PC-9 (cell line): ENCODE measurements at regions not wholly inside any gene's neighbourhood (a gene's known extent, or its start where the extent isn't known, plus 50 kb on each side); places are given as distances from the start of the nearest gene placed in this dataset.

Experiments used
- BruUV-seq: library from RNA; stranded (reverse); fragments of 400-500 nt; replicated peaks from 2 replicates; lab custom pipeline; 2021; lab: Mats Ljungman, UMichigan
- CTCF ChIA-PET: fragments of 300-600 bp; sonication (Branson Sonifier 250); formaldehyde crosslinking; loops from one replicate; lab custom pipeline; 2022; ENCODE audit warnings: antibody characterized with exemption; lab: Charles Lee
- POLR2A ChIA-PET: fragments of 300-600 bp; sonication (Branson Sonifier 250); formaldehyde crosslinking; loops from one replicate; lab custom pipeline; 2022; ENCODE audit warnings: antibody characterized with exemption; ENCODE audit not compliant: unreplicated experiment; lab: Charles Lee
- DNase-seq, 2 experiments: peaks; one replicate each; pipeline versions ENCODE4 v3.0.0 to v3.0.0-alpha.2; 2015 to 2022; ENCODE audit warnings: mixed read lengths in 1 of 2
- H2AFZ ChIP-seq: fragments of 200-600 bp; sonication (generic); 2 replicates; pipeline ENCODE4 v1.8.1; 2017; ENCODE audit warnings: antibody characterized with exemption
- H3F3A ChIP-seq: fragments of 200-600 bp; sonication (generic); 2 replicates; pipeline ENCODE4 v1.8.1; 2017; ENCODE audit warnings: antibody characterized with exemption, mild to moderate bottlenecking, low read depth; ENCODE audit not compliant: insufficient read depth
- H3K27ac ChIP-seq: fragments of 200-600 bp; sonication (generic); 2 replicates; pipeline ENCODE4 v1.6.1; 2016; ENCODE audit warnings: mixed run types
- H3K27me3 ChIP-seq: fragments of 200-600 bp; sonication (generic); 2 replicates; pipeline ENCODE4 v1.6.1; 2016; ENCODE audit warnings: low read depth, mixed run types; ENCODE audit not compliant: insufficient read depth
- H3K36me3 ChIP-seq: fragments of 200-600 bp; sonication (generic); 2 replicates; pipeline ENCODE4 v1.6.1; 2016; ENCODE audit warnings: low read depth, mixed run types
- H3K4me1 ChIP-seq: fragments of 200-600 bp; sonication (generic); replicated peaks from 2 replicates; pipeline ENCODE4 v1.6.1; 2016; ENCODE audit warnings: mixed run types; ENCODE audit not compliant: insufficient read depth
- H3K4me2 ChIP-seq: fragments of 200-600 bp; sonication (generic); 2 replicates; pipeline ENCODE4 v1.6.1; 2017; ENCODE audit warnings: mixed run types
- H3K4me3 ChIP-seq: fragments of 200-600 bp; sonication (generic); 2 replicates; pipeline ENCODE4 v1.6.1; 2016; ENCODE audit warnings: mixed run types
- H3K79me2 ChIP-seq: fragments of 200-600 bp; sonication (generic); 2 replicates; pipeline ENCODE4 v1.6.1; 2017; ENCODE audit warnings: low read depth, mixed run types
- H3K9me2 ChIP-seq: fragments of 200-600 bp; sonication (generic); 2 replicates; pipeline ENCODE4 v1.8.1; 2017; ENCODE audit warnings: mild to moderate bottlenecking; ENCODE audit not compliant: insufficient read depth
- H3K9me3 ChIP-seq: fragments of 200-600 bp; sonication (generic); 2 replicates; pipeline ENCODE4 v1.8.1; 2016; ENCODE audit warnings: low read depth; ENCODE audit not compliant: insufficient read depth
- H4K20me1 ChIP-seq: fragments of 200-600 bp; sonication (generic); 2 replicates; pipeline ENCODE4 v1.8.1; 2017; ENCODE audit not compliant: insufficient read depth
- EZH2 ChIP-seq: fragments of 200-600 bp; sonication (generic); IDR thresholded peaks from 2 replicates; pipeline ENCODE4 v1.8.0; 2017; ENCODE audit warnings: antibody characterized with exemption, low read depth
- intact Hi-C: fragments of 100-400 bp; cut with micrococcal nuclease; formaldehyde crosslinking; loops from one replicate; pipeline ENCODE4 v1.10.0; 2022; ENCODE audit not compliant: unreplicated experiment
- TF ChIP-seq, protein P1 (sequence below): fragments of 200-600 bp; sonication (generic); conservative IDR thresholded peaks from 2 replicates; pipeline ENCODE4 v1.6.1; 2017; ENCODE audit warnings: mixed run types, antibody characterized with exemption, mild to moderate bottlenecking, moderate library complexity

DNA sequence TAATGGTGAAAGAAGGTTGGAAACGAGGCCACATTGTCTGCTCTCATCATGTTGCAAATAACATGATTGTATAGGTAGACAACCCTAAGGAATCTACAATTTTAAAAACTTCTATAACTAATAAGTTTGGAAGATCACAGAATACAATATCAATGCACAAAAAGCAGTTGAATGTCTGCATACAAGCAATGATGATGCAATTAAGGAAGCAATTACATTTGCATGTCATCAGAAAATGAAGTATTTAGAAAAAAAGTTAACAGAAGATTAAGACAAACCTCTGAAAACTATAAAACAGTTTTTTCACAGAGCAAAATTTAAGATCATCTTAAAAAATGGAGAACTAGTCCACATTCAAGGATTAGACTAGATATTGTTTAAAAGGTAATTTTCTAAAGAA lies 181.1 kb downstream of the METTL4 start:
- H3K4me1 ChIP-seq: no peaks in the 10 kb centered on the region

DNA sequence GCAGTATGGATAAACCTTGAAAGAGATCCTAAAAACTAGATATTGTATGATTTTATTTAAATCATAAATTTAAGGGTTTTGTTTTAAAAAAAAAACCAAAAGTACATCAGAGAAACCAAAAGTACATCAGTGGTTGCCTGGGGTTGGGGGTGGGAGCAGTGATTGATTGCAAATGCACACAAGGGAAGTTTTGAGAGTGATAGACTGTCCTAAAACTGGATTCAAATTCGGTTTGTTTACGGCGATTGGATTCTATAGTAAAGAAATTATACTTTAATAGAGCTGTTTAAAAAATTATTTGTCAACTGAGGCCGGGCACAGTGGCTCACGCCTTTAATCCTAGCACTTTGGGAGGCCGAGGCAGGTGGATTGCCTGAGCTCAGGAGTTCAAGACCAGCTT lies 179.8 kb downstream of the METTL4 start:
- no peaks in the 10 kb centered on the region for H3F3A ChIP-seq
- BruUV-seq: no TSS peak
- H3K4me2 ChIP-seq: no peak overlapping the region
- H2AFZ ChIP-seq: no peak overlapping the region
- no peaks in the 10 kb centered on the region for H3K36me3 ChIP-seq
- peaks cover 18% of the 10 kb centered on the region for H3K9me3 ChIP-seq
- no peaks in the 10 kb centered on the region for H3K4me1 ChIP-seq
- intact Hi-C loops: no loop called here
- no peaks in the 10 kb centered on the region for H3K9me2 ChIP-seq
- H3K27me3 ChIP-seq: no peaks in the 10 kb centered on the region
- no peaks in the 10 kb centered on the region for H3K79me2 ChIP-seq
- POLR2A ChIA-PET: no interaction called here
- no peak overlapping the region for H3K4me3 ChIP-seq
- H4K20me1 ChIP-seq: no peaks in the 10 kb centered on the region
- no peak for DNase-seq
- no peak overlapping the region for H3K27ac ChIP-seq
- CTCF ChIA-PET: no interaction called here
- no peak for TF ChIP-seq EZH2
- TF ChIP-seq, protein P1, sequence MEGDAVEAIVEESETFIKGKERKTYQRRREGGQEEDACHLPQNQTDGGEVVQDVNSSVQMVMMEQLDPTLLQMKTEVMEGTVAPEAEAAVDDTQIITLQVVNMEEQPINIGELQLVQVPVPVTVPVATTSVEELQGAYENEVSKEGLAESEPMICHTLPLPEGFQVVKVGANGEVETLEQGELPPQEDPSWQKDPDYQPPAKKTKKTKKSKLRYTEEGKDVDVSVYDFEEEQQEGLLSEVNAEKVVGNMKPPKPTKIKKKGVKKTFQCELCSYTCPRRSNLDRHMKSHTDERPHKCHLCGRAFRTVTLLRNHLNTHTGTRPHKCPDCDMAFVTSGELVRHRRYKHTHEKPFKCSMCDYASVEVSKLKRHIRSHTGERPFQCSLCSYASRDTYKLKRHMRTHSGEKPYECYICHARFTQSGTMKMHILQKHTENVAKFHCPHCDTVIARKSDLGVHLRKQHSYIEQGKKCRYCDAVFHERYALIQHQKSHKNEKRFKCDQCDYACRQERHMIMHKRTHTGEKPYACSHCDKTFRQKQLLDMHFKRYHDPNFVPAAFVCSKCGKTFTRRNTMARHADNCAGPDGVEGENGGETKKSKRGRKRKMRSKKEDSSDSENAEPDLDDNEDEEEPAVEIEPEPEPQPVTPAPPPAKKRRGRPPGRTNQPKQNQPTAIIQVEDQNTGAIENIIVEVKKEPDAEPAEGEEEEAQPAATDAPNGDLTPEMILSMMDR: no peak

More for the DNA sequence above, 181.1 kb downstream of the METTL4 start:
- no peaks in the 10 kb centered on the region for H3K27me3 ChIP-seq
- H3K9me2 ChIP-seq: no peaks in the 10 kb centered on the region
- no peak for DNase-seq
- H4K20me1 ChIP-seq: no peaks in the 10 kb centered on the region
- TF ChIP-seq, protein P1: no peak
- no peak for TF ChIP-seq EZH2
- H3K4me2 ChIP-seq: no peak overlapping the region
- ChIA-PET POLR2A (no interaction called here), CTCF (no interaction called here)
- H3K36me3 ChIP-seq: no peaks in the 10 kb centered on the region
- H3K9me3 ChIP-seq: peaks cover 23% of the 10 kb centered on the region
- no peaks in the 10 kb centered on the region for H3F3A ChIP-seq
- no TSS peak for BruUV-seq
- H3K79me2 ChIP-seq: no peaks in the 10 kb centered on the region
- H2AFZ ChIP-seq: no peak overlapping the region
- intact Hi-C loops: no loop called here
- no peak overlapping the region for H3K4me3 ChIP-seq
- no peak overlapping the region for H3K27ac ChIP-seq

DNA sequence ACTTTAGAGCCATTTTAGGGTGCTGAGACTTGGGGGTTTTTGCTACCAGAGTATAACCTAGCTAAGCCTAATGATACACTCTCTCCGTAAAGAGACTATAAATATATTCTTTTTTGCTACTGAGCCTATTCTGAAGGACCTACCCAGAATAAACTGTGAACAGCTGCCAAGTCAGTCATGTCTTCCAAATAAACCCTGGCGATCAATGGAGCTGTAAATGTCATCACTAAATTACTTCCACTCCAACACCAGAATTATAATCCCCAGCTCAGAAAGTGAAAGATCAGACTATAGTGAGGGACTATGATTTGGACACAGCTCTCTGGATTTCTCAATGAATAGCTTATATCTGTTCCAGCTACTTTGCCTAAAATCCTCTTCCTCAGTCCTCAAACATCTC lies 178.9 kb downstream of the METTL4 start:
- ChIA-PET POLR2A (interaction anchor here (0.6 kb wide), 1 partner anchor 280 kb away, joined by 7 read pairs; no protein-coding TSS in a partner anchor), CTCF (no interaction called here)
- H3K9me2 ChIP-seq: no peaks in the 10 kb centered on the region
- intact Hi-C loops: no loop called here
- BruUV-seq: no TSS peak
- no peak overlapping the region for H2AFZ ChIP-seq
- DNase-seq: no peak
- no peaks in the 10 kb centered on the region for H3K79me2 ChIP-seq
- no peak overlapping the region for H3K4me2 ChIP-seq
- no peaks in the 10 kb centered on the region for H3K4me1 ChIP-seq
- no peaks in the 10 kb centered on the region for H4K20me1 ChIP-seq
- H3K4me3 ChIP-seq: no peak overlapping the region
- H3K36me3 ChIP-seq: no peaks in the 10 kb centered on the region
- H3K9me3 ChIP-seq: peaks cover 13% of the 10 kb centered on the region
- TF ChIP-seq, protein P1: no peak
- TF ChIP-seq EZH2: no peak
- no peaks in the 10 kb centered on the region for H3K27me3 ChIP-seq
- H3K27ac ChIP-seq: no peak overlapping the region
- no peaks in the 10 kb centered on the region for H3F3A ChIP-seq
